DND-41 (cell line): ENCODE measurements at regions not wholly inside any gene's neighbourhood (a gene's known extent, or its start where the extent isn't known, plus 50 kb on each side); places are given as distances from the start of the nearest gene placed in this dataset.

Source experiments
- ATAC-seq: fragments of 200-7000 bp; cut with Tn5 transposase; 3 replicates; pipeline ENCODE4 v1.9.1; 2021; ENCODE audit warnings: low read depth; ENCODE audit not compliant: insufficient read depth
- DNase-seq: peaks from one replicate; pipeline ENCODE4 v3.0.0-alpha.2; 2020
- H2AFZ ChIP-seq: 2 replicates; pipeline ENCODE4 v1.6.0; 2012; ENCODE audit warnings: low read depth, low read length
- H3K27ac ChIP-seq: 2 replicates; pipeline ENCODE4 v1.5.1; 2012; ENCODE audit warnings: low read length, inconsistent platforms
- H3K27me3 ChIP-seq: fragments of 200-600 bp; sonication (generic); 2 replicates; pipeline ENCODE4 v1.6.0; 2012; ENCODE audit warnings: low read length, mild to moderate bottlenecking, inconsistent platforms; ENCODE audit not compliant: insufficient read depth, poor library complexity
- H3K36me3 ChIP-seq: 2 replicates; pipeline ENCODE4 v1.5.1; 2012; ENCODE audit warnings: low read length, inconsistent platforms; ENCODE audit not compliant: insufficient read depth
- H3K4me1 ChIP-seq: 2 replicates; pipeline ENCODE4 v1.5.1; 2012; ENCODE audit warnings: mild to moderate bottlenecking, low read length; ENCODE audit not compliant: insufficient read depth
- H3K4me2 ChIP-seq: 2 replicates; pipeline ENCODE4 v1.6.0; 2012; ENCODE audit warnings: mild to moderate bottlenecking, moderate library complexity, low read length, inconsistent platforms; ENCODE audit not compliant: insufficient read depth
- H3K4me3 ChIP-seq, 2 experiments: fragments of 200-600 bp in 1 of 2; shearing (Covaris generic) in 1 of 2; 2 replicates each; pipeline ENCODE4 v1.5.1; 2012 to 2016; ENCODE audit warnings: inconsistent platforms in 2 of 2, low read length in 2 of 2, mild to moderate bottlenecking in 2 of 2, low read depth in 1 of 2, moderate library complexity in 1 of 2
- H3K79me2 ChIP-seq: 2 replicates; pipeline ENCODE4 v1.6.0; 2012; ENCODE audit warnings: low read length, inconsistent platforms; ENCODE audit not compliant: insufficient read depth
- H3K9ac ChIP-seq: 2 replicates; pipeline ENCODE4 v1.6.0; 2012; ENCODE audit warnings: low read depth, mild to moderate bottlenecking, inconsistent platforms, low read length, moderate library complexity
- H3K9me3 ChIP-seq: 2 replicates; pipeline ENCODE4 v1.5.1; 2012; ENCODE audit warnings: low read length, moderate library complexity, mild to moderate bottlenecking, inconsistent platforms; ENCODE audit not compliant: insufficient read depth, severe bottlenecking
- H4K20me1 ChIP-seq: 2 replicates; pipeline ENCODE4 v1.6.0; 2012; ENCODE audit warnings: low read length; ENCODE audit not compliant: insufficient read depth
- EZH2 ChIP-seq: IDR thresholded peaks from 3 replicates; pipeline ENCODE4 v1.6.1; 2012; ENCODE audit warnings: borderline replicate concordance, low read depth, mild to moderate bottlenecking, moderate library complexity, low read length, inconsistent platforms; ENCODE audit not compliant: severe bottlenecking
- TF ChIP-seq, protein P1 (sequence below): IDR thresholded peaks from 2 replicates; pipeline ENCODE4 v1.5.1; 2012; ENCODE audit warnings: borderline replicate concordance, low read length, moderate library complexity, mild to moderate bottlenecking; ENCODE audit not compliant: poor library complexity, severe bottlenecking; ENCODE audit errors: extremely low read depth

DNA sequence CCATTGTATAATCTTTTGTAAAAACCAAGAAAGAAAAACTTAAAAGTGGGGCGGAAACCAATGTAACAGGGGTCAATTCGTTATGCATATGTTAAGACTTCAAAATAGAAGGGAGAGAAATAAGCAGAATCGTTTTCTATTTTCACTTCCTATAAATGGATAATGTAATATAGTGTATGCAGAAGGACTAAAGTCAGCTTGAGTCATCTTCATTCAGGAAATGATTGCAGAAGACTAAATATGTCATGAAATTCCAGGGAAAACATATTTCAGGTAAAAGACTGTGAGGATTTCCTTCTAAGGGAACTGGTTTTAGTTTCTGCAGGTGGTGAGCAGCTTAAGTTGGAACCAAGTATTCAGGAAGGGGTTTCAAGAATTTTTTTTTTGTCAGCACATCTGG, 753.3 kb downstream of the IRX1 start:
- peaks cover 14% of the 10 kb centered on the region for H3K9me3 ChIP-seq
- no peak for DNase-seq

DNA sequence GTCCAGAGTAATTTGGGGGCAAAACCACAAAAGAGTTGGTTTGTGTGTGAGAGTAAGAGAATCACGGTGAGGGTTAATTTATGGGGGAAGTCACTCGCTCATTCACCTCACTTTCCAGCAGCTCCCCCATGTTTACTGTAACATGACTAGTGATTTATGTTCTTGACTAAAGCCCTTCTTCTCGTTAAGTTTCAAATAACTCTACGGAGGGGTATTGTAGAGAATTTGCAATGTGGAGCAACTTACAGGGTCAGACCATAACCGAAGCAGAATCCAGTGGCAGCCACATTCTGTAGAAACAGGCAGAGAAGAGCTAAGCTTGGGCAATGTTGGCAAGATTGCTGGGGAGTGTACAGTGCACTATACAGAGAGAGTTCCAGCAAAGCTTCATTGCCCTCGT, 760.6 kb downstream of the IRX1 start:
- H4K20me1 ChIP-seq, result no peaks in the 10 kb centered on the region
- peaks cover 10% of the 10 kb centered on the region for H3K4me1 ChIP-seq
- no peaks in the 10 kb centered on the region for H3K36me3 ChIP-seq
- no peak overlapping the region for H3K4me3 ChIP-seq
- ATAC-seq (no peak), DNase-seq (no peak)
- H2AFZ ChIP-seq, result no peak overlapping the region
- no peak overlapping the region for H3K4me2 ChIP-seq
- no peak overlapping the region for H3K27ac ChIP-seq
- H3K9ac ChIP-seq, result no peak overlapping the region
- no peaks in the 10 kb centered on the region for H3K27me3 ChIP-seq
- TF ChIP-seq, protein P1, sequence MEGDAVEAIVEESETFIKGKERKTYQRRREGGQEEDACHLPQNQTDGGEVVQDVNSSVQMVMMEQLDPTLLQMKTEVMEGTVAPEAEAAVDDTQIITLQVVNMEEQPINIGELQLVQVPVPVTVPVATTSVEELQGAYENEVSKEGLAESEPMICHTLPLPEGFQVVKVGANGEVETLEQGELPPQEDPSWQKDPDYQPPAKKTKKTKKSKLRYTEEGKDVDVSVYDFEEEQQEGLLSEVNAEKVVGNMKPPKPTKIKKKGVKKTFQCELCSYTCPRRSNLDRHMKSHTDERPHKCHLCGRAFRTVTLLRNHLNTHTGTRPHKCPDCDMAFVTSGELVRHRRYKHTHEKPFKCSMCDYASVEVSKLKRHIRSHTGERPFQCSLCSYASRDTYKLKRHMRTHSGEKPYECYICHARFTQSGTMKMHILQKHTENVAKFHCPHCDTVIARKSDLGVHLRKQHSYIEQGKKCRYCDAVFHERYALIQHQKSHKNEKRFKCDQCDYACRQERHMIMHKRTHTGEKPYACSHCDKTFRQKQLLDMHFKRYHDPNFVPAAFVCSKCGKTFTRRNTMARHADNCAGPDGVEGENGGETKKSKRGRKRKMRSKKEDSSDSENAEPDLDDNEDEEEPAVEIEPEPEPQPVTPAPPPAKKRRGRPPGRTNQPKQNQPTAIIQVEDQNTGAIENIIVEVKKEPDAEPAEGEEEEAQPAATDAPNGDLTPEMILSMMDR, result no peak
- no peak for TF ChIP-seq EZH2
- H3K79me2 ChIP-seq, result no peaks in the 10 kb centered on the region
- H3K9me3 ChIP-seq, result peaks cover 14% of the 10 kb centered on the region

More for the DNA sequence above, 753.3 kb downstream of the IRX1 start:
- no peaks in the 10 kb centered on the region for H3K36me3 ChIP-seq
- H3K27ac ChIP-seq, result no peak overlapping the region
- H3K27me3 ChIP-seq, result no peaks in the 10 kb centered on the region
- H3K9ac ChIP-seq, result no peak overlapping the region
- no peak for TF ChIP-seq EZH2
- TF ChIP-seq, protein P1, result no peak
- no peak for ATAC-seq
- H3K4me2 ChIP-seq, result no peak overlapping the region
- H2AFZ ChIP-seq, result no peak overlapping the region
- no peaks in the 10 kb centered on the region for H4K20me1 ChIP-seq
- no peaks in the 10 kb centered on the region for H3K79me2 ChIP-seq
- H3K4me1 ChIP-seq, result no peaks in the 10 kb centered on the region
- no peak overlapping the region for H3K4me3 ChIP-seq

DNA sequence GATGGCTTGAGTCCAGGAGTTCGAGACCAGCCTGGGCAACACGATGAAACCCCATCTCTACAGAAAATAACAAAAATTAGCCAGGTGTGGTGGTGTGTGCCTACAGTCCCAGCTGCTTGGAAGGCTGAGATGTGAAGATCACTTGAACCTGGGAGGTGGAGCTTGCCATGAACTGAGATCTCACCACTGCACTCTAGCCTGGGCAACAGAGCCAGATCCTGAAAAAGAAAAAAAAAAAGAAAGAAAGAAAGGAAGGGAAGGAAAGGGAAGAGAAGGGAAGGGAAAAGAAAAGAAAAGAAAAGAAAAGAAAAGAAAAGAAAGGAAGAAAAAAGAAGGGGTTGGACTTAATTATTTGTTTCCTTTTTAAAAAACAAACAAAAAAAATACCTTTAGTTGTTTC, 764.2 kb downstream of the IRX1 start:
- no peak overlapping the region for H3K4me3 ChIP-seq
- TF ChIP-seq, protein P1, result no peak
- TF ChIP-seq EZH2, result no peak
- peaks cover 26% of the 10 kb centered on the region for H3K4me1 ChIP-seq
- DNase-seq (no peak), ATAC-seq (no peak)
- no peaks in the 10 kb centered on the region for H3K36me3 ChIP-seq
- H3K79me2 ChIP-seq, result no peaks in the 10 kb centered on the region
- H2AFZ ChIP-seq, result no peak overlapping the region
- H3K27ac ChIP-seq, result no peak overlapping the region
- H3K9ac ChIP-seq, result no peak overlapping the region
- no peak overlapping the region for H3K4me2 ChIP-seq
- no peaks in the 10 kb centered on the region for H3K27me3 ChIP-seq
- no peaks in the 10 kb centered on the region for H4K20me1 ChIP-seq
- H3K9me3 ChIP-seq, result no peaks in the 10 kb centered on the region

DNA sequence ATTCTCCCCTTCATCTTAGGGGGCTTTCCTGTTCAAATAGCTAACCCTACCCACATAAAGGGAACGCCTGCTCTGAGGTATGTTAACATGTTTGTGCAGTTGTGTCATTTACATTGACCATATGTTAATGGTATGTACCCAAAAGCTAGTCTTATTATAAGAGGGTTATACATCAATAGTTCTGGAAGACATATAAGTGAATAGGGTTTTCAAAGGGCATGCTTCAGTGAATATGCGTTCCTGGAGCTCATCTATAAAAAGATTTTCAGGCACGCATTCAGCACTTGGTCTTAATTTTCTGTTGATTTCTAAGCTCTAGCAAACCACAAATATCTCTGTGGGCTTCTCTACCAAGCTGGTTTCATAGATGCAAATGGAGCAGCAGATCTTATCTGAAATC, 766.1 kb downstream of the IRX1 start:
- ATAC-seq, result peak; percentile 85
- Histone ChIP-seq H3K4me2 (peak overlapping the region; percentile 29), H4K20me1 (no peaks in the 10 kb centered on the region), H3K4me3 (no peak overlapping the region), H3K9ac (peak overlapping the region; percentile 12; the same call in 1 of the 2 replicates), H3K79me2 (no peaks in the 10 kb centered on the region), H2AFZ (peak overlapping the region; percentile 3; the same call in 1 of the 2 replicates), H3K9me3 (no peaks in the 10 kb centered on the region), H3K4me1 (peaks cover 26% of the 10 kb centered on the region), H3K27ac (peak overlapping the region; percentile 70), H3K36me3 (no peaks in the 10 kb centered on the region), H3K27me3 (no peaks in the 10 kb centered on the region)
- TF ChIP-seq EZH2, result no peak
- TF ChIP-seq, protein P1, result no peak
- DNase-seq, result peak; percentile 32
